K562 (cell line): ENCODE measurements at regions not wholly inside any gene's neighbourhood (a gene's known extent, or its start where the extent isn't known, plus 50 kb on each side); places are given as distances from the start of the nearest gene placed in this dataset.

Source experiments
- DMBX1 ChIP-seq: fragments of 250-450 bp; sonication (Bioruptor Pico); IDR thresholded peaks from 2 replicates; pipeline ENCODE4 v1.8.0; 2022; ENCODE audit warnings: inconsistent platforms, mild to moderate bottlenecking, moderate library complexity, borderline replicate concordance
- EP300 ChIP-seq: IDR thresholded peaks from 2 replicates; pipeline ENCODE4 v1.6.1; 2012; ENCODE audit warnings: low read length, improper control_type of control experiment
- FOXA1 ChIP-seq: fragments of 450-650 bp; IDR thresholded peaks from 2 replicates; pipeline ENCODE4 v1.6.1; 2016; ENCODE audit warnings: mild to moderate bottlenecking, borderline replicate concordance
- JUNB ChIP-seq: fragments of 450-650 bp; formaldehyde crosslinking; conservative IDR thresholded peaks from 2 replicates; pipeline ENCODE4 v1.4.0; 2020; ENCODE audit warnings: mild to moderate bottlenecking
- MEIS2 ChIP-seq: fragments of 450-650 bp; IDR thresholded peaks from 2 replicates; pipeline ENCODE4 v1.6.1; 2014; ENCODE audit warnings: mild to moderate bottlenecking; ENCODE audit not compliant: partially characterized antibody
- MIER1 ChIP-seq: fragments of 450-650 bp; IDR thresholded peaks from 2 replicates; pipeline ENCODE4 v1.6.1; 2016; ENCODE audit warnings: antibody characterized with exemption, mild to moderate bottlenecking, low read depth
- NFATC3 ChIP-seq: fragments of 450-650 bp; IDR thresholded peaks from 2 replicates; pipeline ENCODE4 v1.6.1; 2017; ENCODE audit warnings: mild to moderate bottlenecking
- NUFIP1 ChIP-seq: fragments of 450-650 bp; IDR thresholded peaks from 2 replicates; pipeline ENCODE4 v1.6.1; 2018; ENCODE audit not compliant: partially characterized antibody
- TARDBP ChIP-seq: fragments of 450-650 bp; IDR thresholded peaks from 2 replicates; pipeline ENCODE4 v1.6.1; 2016
- XRCC5 ChIP-seq: fragments of 200-400 bp; formaldehyde crosslinking; IDR thresholded peaks from 2 replicates; pipeline ENCODE4 v1.6.1; 2017; ENCODE audit warnings: low read depth, mild to moderate bottlenecking, low read length
- ZKSCAN8 ChIP-seq: fragments of 200-800 bp; sonication (Bioruptor generic); IDR thresholded peaks from 2 replicates; pipeline ENCODE4 v1.6.1; 2016; ENCODE audit warnings: missing genetic modification characterization, missing compliant biosample characterization
- ZNF311 ChIP-seq: fragments of 250-450 bp; sonication (Bioruptor Pico); IDR thresholded peaks from 2 replicates; pipeline ENCODE4 v1.4.0; 2020; ENCODE audit warnings: mild to moderate bottlenecking, moderate library complexity
- ZNF699 ChIP-seq: fragments of 250-450 bp; sonication (Bioruptor Pico); IDR thresholded peaks from 2 replicates; pipeline ENCODE4 v1.8.0; 2021; ENCODE audit warnings: mild to moderate bottlenecking, moderate library complexity; ENCODE audit not compliant: insufficient replicate concordance
- TF ChIP-seq, protein P1 (sequence below): fragments of 150-350 bp; IDR thresholded peaks from 2 replicates; pipeline ENCODE4 v1.6.1; 2014; ENCODE audit warnings: low read depth, mild to moderate bottlenecking, low read length, borderline replicate concordance
- TF ChIP-seq, protein P2 (sequence below): sonication (generic); formaldehyde crosslinking; IDR thresholded peaks from 2 replicates; pipeline ENCODE4 v1.8.0; 2022; ENCODE audit warnings: mild to moderate bottlenecking, low read depth, missing genetic modification reagents
- TF ChIP-seq, protein P3 (sequence below): fragments of 250-450 bp; sonication (Bioruptor Pico); IDR thresholded peaks from 2 replicates; pipeline ENCODE4 v1.5.0; 2021; ENCODE audit warnings: mild to moderate bottlenecking, moderate library complexity
- TF ChIP-seq, protein P4 (sequence below): sonication (generic); formaldehyde crosslinking; IDR thresholded peaks from 2 replicates; pipeline ENCODE4 v1.8.0; 2022; ENCODE audit warnings: mild to moderate bottlenecking, missing genetic modification reagents
- TF ChIP-seq, protein P5 (sequence below): fragments of 250-450 bp; sonication (Bioruptor Pico); IDR thresholded peaks from 2 replicates; pipeline ENCODE4 v1.5.0; 2020; ENCODE audit warnings: mild to moderate bottlenecking
- TF ChIP-seq, protein P6 (sequence below): sonication (generic); formaldehyde crosslinking; IDR thresholded peaks from 2 replicates; pipeline ENCODE4 v1.8.0; 2023; ENCODE audit warnings: mild to moderate bottlenecking, missing genetic modification reagents

DNA sequence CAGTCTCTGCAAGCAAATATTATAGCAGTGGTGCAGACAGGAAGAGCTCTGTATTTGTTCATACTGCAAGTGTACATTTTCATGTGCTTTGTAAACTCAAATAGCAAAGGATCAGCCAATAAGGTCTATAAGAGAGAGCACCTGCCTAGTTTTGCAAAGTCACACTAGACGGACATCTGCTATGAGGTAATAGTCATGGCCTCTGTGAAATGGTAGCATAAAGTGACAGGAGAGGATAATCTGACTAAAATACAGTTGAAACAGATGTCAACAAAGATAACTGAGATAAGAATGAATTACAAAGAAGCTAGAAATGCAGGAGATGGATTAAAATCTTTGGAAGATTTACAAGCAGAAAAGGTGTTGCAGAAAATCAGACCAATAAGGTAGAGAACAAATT is 70.6 kb upstream of the SPON1 start (continued):
- TF ChIP-seq, protein P1, sequence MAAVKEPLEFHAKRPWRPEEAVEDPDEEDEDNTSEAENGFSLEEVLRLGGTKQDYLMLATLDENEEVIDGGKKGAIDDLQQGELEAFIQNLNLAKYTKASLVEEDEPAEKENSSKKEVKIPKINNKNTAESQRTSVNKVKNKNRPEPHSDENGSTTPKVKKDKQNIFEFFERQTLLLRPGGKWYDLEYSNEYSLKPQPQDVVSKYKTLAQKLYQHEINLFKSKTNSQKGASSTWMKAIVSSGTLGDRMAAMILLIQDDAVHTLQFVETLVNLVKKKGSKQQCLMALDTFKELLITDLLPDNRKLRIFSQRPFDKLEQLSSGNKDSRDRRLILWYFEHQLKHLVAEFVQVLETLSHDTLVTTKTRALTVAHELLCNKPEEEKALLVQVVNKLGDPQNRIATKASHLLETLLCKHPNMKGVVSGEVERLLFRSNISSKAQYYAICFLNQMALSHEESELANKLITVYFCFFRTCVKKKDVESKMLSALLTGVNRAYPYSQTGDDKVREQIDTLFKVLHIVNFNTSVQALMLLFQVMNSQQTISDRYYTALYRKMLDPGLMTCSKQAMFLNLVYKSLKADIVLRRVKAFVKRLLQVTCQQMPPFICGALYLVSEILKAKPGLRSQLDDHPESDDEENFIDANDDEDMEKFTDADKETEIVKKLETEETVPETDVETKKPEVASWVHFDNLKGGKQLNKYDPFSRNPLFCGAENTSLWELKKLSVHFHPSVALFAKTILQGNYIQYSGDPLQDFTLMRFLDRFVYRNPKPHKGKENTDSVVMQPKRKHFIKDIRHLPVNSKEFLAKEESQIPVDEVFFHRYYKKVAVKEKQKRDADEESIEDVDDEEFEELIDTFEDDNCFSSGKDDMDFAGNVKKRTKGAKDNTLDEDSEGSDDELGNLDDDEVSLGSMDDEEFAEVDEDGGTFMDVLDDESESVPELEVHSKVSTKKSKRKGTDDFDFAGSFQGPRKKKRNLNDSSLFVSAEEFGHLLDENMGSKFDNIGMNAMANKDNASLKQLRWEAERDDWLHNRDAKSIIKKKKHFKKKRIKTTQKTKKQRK, result no peak
- TF ChIP-seq, protein P2, sequence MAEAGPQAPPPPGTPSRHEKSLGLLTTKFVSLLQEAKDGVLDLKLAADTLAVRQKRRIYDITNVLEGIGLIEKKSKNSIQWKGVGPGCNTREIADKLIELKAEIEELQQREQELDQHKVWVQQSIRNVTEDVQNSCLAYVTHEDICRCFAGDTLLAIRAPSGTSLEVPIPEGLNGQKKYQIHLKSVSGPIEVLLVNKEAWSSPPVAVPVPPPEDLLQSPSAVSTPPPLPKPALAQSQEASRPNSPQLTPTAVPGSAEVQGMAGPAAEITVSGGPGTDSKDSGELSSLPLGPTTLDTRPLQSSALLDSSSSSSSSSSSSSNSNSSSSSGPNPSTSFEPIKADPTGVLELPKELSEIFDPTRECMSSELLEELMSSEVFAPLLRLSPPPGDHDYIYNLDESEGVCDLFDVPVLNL (CRISPR knock-in tag), result no peak
- TF ChIP-seq, protein P3, sequence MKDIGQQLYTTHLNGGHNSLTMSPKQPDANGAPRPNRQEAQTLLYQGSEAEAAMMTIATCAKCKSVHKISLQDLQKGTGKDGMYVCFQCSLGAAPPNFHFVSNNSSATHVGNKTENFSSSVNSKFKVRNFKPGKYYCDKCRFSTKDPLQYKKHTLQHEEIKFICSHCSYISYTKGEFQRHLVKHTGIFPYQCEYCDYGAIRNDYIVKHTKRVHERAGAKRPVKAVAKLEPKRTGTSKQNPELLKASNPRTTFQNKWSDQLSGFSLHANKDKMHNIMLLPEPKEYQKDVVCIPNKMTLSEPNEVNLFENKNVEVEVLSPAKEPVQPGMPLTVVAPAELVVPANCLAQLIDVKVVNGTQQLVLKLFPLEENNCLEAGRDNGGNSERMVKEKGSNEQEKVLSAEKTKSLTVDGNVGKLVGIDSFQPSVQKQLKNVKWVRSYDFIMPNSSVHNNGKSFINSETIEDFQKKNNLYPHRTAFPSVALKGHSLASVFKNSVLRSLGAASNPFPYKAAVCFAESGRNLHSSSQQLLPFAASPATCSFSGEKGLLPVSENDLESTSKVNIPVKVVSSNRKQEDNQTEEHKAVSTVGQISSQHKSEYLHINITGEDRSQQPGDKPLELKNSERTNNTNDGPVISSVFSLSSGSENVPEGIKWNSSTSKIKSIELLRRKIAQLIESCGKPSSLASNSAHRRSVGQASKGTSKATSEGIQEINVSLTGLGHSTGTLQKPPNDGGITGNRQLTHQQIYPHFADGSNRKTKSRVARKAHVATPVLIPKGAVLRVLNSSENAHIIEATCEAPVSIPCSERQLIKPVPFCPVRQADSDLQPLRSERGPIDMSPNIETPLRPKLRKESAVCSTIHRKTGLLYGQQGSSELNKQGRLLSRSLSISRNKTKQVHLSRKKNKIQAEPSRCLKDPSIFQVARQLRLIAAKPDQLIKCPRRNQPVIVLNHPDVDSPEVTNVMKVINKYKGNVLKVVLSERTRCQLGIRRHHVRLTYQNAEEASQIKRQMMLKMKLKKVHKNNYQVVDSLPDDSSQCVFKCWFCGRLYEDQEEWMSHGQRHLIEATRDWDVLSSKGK (CRISPR knock-in tag), result no peak
- TF ChIP-seq DMBX1 (CRISPR knock-in tag) (no peak), ZNF311 (no peak), MIER1 (no peak), EP300 (peak; percentile 27; the same call in 1 of the 2 replicates), NFATC3 (no peak), XRCC5 (no peak), JUNB (CRISPR knock-in tag) (no peak), FOXA1 (no peak), NUFIP1 (no peak), ZKSCAN8 (CRISPR knock-in tag) (no peak), TARDBP (no peak), MEIS2 (peak; percentile 40), ZNF699 (no peak)
- TF ChIP-seq, protein P4, sequence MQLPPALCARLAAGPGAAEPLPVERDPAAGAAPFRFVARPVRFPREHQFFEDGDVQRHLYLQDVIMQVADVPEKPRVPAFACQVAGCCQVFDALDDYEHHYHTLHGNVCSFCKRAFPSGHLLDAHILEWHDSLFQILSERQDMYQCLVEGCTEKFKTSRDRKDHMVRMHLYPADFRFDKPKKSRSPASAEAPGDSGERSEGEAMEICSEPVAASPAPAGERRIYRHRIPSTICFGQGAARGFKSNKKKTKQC (CRISPR knock-in tag), result no peak
- TF ChIP-seq, protein P5, sequence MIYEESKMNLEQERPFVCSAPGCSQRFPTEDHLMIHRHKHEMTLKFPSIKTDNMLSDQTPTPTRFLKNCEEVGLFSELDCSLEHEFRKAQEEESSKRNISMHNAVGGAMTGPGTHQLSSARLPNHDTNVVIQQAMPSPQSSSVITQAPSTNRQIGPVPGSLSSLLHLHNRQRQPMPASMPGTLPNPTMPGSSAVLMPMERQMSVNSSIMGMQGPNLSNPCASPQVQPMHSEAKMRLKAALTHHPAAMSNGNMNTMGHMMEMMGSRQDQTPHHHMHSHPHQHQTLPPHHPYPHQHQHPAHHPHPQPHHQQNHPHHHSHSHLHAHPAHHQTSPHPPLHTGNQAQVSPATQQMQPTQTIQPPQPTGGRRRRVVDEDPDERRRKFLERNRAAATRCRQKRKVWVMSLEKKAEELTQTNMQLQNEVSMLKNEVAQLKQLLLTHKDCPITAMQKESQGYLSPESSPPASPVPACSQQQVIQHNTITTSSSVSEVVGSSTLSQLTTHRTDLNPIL (CRISPR knock-in tag), result no peak
- TF ChIP-seq, protein P6, sequence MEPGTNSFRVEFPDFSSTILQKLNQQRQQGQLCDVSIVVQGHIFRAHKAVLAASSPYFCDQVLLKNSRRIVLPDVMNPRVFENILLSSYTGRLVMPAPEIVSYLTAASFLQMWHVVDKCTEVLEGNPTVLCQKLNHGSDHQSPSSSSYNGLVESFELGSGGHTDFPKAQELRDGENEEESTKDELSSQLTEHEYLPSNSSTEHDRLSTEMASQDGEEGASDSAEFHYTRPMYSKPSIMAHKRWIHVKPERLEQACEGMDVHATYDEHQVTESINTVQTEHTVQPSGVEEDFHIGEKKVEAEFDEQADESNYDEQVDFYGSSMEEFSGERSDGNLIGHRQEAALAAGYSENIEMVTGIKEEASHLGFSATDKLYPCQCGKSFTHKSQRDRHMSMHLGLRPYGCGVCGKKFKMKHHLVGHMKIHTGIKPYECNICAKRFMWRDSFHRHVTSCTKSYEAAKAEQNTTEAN (CRISPR knock-in tag), result no peak
